Activated CD4-positive, alpha-beta T cell treated with anti-CD3 and anti-CD28 coated beads for 4 hours (primary cell): ENCODE measurements at regions not wholly inside any gene's neighbourhood (a gene's known extent, or its start where the extent isn't known, plus 50 kb on each side); places are given as distances from the start of the nearest gene placed in this dataset.

ENCODE experiments used
- DNase-seq, 2 donors: peaks; one replicate each; pipeline ENCODE4 v3.0.0-alpha.2; 2020

GRCh38 chr5:167511276-167511675 lies 780.2 kb upstream of the WWC1 start:
- no peak for DNase-seq

- DNase-seq: no peak
Measured at GRCh38 chr5:167512111-167512510, 779.3 kb upstream of the WWC1 start.

GRCh38 chr5:167513381-167513780 lies 778.1 kb upstream of the WWC1 start:
- no peak for DNase-seq

DNA sequence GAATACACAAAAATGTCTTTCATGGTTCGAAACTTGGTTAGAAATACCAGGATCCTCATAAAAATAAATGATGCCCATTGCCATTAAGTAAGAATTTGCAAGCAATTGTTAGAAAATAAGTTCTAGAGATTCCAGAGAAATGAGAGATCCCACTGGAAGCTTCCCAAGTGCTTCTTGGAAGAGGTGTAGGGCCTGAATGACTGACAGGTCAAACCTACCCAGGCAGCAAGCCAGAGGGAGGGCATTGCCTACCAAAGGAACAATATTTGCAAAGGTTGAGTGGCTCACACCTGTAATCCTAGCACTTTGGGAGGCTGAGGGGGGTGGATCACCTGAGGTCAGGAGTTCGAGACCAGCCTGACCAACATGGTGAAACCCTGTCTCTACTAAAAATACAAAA lies 777.0 kb upstream of the WWC1 start:
- DNase-seq: no peak

DNA sequence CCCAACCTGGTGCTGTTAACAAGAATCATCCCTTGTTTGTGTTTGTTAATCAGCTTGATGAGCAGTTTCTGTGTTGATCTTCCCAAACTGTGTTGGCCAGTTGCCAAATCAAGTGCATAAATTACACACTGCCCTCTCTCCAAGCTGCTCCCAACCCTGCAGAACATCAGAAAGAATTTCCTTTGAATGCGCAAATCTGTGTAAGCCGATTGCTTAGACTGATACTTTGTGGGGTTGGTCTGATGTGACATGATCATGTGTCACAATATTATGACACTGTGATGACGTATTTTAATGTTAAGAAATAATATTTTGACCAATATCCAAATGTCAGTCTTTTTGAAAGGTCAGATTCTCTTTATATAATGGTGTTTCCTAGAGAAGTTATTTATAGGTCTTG lies 766.4 kb upstream of the WWC1 start:
- no peak for DNase-seq

DNA sequence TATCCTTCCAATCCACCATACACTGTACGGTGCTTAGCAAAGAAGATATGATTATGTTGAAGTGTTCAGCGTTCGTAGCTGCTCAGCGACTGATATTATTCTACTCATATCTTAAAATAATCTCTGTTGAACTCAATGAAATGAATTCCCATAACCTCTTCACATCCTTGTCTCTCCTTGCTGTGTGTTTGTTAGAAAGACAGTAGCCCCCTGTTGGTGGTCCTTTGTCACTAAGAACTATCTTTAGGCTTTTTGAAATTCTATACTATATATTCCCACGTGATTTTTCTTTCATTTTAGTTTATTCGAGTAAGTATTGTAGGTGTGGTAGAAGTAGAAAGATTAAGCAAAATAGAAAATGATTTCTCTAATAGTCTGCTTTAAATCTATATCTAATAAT lies 762.8 kb upstream of the WWC1 start:
- DNase-seq: no peak

DNA sequence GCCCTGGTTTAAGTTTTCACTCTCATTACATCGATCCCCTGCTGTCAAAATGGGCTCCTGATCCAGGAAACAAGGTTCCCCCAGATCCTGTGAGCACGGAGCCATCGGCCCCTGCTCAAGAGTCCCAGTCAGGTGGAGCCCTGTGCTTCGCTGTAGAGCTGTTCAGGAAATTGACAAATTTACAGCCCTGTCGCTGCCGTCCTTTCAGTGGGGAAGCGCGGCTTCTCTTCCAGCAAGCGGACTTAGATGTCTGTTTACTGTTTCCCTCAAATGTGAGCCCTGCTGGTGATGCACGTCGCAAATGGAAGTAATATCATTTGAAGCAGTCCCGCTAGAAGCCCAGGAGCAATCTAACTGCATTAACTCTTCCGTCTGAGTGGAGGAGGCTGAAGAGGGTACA lies 760.9 kb upstream of the WWC1 start:
- no peak for DNase-seq

DNA sequence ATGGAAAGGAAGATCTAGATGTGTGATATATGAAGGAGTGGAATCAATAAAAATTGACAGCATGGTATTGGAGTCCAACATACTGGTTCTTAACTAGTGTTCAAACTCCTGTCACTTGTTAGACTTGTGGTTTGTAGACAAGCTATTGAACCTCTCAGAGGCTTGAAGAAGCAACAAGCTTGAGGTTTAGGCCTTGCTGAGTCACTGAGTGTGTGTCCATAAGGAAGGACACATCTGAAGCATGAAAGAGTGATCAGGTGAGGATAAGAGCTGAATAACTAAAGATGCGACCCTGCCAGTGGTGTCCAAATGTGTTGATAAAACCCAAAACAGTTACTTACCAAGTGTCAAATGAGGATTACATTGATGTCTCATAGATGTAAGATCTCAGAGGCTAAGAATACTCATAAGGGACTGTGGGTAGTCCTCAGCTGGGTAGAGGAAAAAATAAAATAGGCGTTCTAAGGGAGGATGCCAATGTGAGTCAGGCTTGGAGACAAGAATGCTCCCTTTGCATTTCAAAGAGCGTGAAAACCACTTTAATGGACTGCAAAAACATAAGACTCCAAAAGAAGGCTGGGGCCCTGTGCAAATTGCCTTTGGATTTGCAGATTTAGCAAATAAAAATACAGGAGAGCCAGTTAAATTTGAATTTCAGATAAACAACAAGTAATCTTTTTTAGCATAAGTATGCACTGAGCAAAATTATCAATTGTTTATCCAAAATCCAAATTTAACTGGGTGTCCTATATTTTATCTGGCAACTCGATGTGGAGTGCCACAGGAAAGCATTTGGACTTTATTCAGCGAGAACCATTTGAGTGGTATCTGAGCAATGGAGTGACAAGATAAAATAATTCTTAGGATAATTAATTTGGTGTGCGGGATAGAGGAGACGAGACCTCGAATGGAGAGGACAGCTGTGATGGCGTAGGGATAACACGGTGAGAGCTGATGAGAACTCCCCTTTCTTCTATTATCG lies 757.3 kb upstream of the WWC1 start:
- no peak for DNase-seq

DNA sequence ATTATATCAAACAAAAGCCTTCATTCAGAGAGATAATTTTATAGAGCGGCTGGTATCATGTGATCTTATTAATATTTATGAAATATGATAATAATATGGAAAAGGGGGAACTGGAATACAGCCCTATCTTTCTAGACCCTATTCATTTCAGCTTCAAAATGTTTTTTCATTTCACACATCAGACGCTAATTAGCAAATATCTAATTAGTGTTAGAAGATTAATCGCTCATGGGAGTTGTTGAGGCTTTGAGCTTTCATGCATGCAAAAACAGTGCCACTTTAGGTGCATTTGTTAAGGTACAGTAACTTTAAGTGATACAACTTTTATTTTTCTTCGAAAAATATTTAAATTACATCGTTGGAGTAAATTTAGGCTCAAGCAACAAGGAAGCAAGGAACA lies 751.7 kb upstream of the WWC1 start:
- DNase-seq: no peak

- no peak for DNase-seq
Measured at GRCh38 chr5:167546270-167546669, 745.2 kb upstream of the WWC1 start.

- DNase-seq: no peak
Measured at GRCh38 chr5:167552356-167552755, 739.1 kb upstream of the WWC1 start.

GRCh38 chr5:167553511-167553910 lies 737.9 kb upstream of the WWC1 start:
- no peak for DNase-seq

GRCh38 chr5:167554564-167555290 lies 736.7 kb upstream of the WWC1 start:
- no peak for DNase-seq

- no peak for DNase-seq
Measured at GRCh38 chr5:167555565-167556166, 735.8 kb upstream of the WWC1 start.

DNA sequence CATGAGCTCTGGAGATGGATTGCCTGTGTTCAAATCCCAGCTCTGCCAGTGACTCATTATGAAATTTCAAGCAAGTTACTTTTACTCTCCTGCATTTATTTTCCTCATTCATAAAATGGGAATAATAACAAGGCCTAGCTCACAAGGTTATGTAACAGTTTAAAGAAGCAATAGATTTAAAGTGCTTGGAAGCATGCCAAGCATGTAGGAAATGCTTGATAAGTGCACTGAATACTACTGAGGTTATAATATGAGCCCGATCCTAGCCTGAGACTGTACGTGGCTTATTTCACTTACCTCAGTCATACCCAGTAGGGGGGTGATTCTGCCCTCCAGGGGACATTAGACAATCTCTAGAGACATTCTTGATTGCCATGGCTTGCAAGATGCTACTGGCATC lies 734.1 kb upstream of the WWC1 start:
- DNase-seq: no peak

- no peak for DNase-seq
Measured at GRCh38 chr5:167561796-167562195, 729.6 kb upstream of the WWC1 start.

DNA sequence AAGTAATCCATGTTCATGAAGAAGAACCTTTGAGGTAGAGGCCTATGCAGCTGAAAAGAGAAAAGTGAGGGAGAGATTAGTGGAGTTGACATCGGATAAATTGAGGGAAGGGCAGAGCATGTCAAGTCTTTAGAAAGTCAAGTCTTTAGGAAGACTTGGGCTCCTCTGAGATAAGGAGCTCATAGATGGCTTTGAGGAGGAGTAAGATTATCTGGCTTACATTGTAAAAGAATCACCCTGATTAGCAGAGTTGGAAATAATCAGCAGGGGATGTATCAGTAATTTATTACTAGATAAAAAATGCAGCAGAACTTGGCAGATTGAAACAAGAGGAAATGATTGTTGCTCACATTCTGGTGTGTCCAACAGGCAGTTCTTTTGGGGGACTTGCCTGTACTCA lies 727.2 kb upstream of the WWC1 start:
- no peak for DNase-seq

DNA sequence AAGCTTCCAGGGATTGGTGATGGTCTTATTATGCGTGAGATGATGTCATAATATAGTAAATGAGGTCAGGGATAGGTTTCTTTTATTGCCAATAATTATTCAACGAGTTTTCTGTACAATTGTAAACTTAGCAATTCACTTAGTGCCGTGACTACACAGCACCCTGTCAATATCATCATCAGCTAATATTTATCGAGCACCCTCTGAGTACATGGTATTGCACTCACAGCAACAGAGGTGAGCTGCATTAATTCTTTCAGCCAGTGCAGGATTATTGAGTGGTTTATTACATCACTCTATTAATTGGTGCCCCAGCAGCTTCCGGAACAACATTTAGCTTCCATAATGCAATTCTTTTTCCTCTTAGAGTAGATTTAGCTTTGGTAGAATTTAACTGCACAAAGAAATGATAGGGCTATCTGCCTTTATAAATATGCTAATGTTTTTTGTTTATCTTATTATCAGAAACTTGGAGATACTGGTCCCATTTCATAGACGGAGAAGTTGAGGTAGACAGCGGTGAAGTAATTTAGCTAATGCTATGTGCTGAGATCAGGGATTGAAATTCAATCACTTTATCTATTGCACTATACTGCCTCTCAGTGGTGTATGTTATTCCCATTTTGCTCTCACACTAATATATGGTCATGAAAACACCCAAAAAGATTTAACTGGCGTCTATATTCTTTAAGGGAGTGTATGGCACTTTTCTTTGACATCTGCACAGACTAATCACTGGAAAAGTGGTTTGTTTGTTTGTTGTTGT lies 726.1 kb upstream of the WWC1 start:
- no peak for DNase-seq

DNA sequence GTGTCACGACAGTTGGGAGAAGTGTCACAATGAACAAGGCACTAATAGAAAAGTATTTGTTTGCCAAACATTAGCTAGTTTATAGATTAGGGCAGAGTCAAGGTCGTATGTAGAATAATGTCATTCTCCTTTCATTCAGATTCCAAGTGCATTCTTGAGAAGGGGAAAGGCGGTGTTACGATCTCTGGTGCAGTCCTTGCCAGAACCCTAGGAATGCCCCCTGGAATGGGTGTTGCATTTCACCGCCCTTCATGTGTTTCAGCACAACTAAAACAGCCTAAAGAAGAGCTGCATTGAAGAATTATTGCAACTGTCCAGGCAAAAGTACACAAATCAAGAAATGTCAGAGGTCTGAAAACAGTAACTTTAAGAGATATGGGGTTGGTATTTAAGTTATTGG lies 721.0 kb upstream of the WWC1 start:
- no peak for DNase-seq

- DNase-seq: no peak
Measured at GRCh38 chr5:167571824-167572223, 719.6 kb upstream of the WWC1 start.

DNA sequence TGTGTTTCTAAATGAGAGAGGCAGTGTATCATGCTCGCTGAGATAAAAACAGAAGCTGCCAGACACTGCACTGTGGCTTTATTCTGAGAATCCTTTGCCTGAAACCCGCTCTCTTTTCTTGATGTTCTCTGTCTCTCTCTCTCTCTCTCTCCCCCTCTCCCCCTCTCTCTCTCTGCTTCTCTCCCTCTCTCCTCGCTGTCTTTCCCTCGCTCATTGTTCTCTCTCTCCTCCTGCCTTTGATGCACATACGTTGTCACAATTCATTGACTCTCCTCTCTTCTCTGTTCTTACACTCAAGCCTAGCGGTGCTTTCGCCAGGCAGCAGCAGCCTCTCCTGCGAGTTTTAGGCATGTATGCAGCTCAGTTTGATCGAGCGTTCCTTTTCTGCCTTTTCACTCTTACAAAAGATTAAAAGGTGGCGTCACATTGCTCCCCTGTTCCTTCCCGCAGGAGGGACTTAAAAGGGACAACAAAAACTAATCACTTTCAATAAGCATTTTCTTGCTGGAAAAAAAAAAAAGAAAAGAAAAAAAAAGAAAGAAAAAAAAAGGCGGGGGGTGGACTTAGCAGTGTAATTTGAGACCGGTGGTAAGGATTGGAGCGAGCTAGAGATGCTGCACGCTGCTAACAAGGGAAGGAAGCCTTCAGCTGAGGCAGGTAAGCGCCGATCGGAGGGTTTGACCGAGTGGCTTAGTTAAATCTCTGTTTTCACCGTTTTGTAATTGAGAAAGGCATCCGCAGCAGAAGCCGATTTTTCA lies 717.9 kb upstream of the WWC1 start:
- no peak for DNase-seq

- DNase-seq: no peak
Measured at GRCh38 chr5:167574464-167574863, 717.0 kb upstream of the WWC1 start.
